ENCODE measurements at regions not wholly inside any gene's neighbourhood (a gene's known extent, or its start where the extent isn't known, plus 50 kb on each side); places are given as distances from the start of the nearest gene placed in this dataset.

- Histone ChIP-seq H3K9ac (ENCODE audit: low read length) (no peak overlapping the region), H3K9me3 (ENCODE audit: low read length) (no peaks in the 10 kb centered on the region), H3K27ac (ENCODE audit: low read depth, low read length) (no peak overlapping the region), H3K36me3 (ENCODE audit: insufficient read depth, low read length) (peaks cover 65% of the 10 kb centered on the region), H3K27me3 (ENCODE audit: control insufficient read depth in 1 of 2, insufficient read depth in 2 of 2, low read length in 2 of 2) (no peaks in the 10 kb centered on the region), H3K4me1 (ENCODE audit: insufficient read depth, low read length) (peaks cover 8% of the 10 kb centered on the region), H3K4me3 (ENCODE audit: low read depth in 1 of 2, low read length in 2 of 2) (no peak overlapping the region)
Measured at GRCh38 chr15:62834686-62835329, 207.7 kb upstream of the TPM1 start.

- Histone ChIP-seq H3K4me3 (ENCODE audit: low read depth in 1 of 2, low read length in 2 of 2) (no peak overlapping the region), H3K9me3 (ENCODE audit: low read length) (no peaks in the 10 kb centered on the region), H3K9ac (ENCODE audit: low read length) (no peak overlapping the region), H3K27me3 (ENCODE audit: control insufficient read depth in 1 of 2, insufficient read depth in 2 of 2, low read length in 2 of 2) (no peaks in the 10 kb centered on the region), H3K4me1 (ENCODE audit: insufficient read depth, low read length) (peaks cover 8% of the 10 kb centered on the region), H3K27ac (ENCODE audit: low read depth, low read length) (no peak overlapping the region), H3K36me3 (ENCODE audit: insufficient read depth, low read length) (peaks cover 64% of the 10 kb centered on the region)
Measured at GRCh38 chr15:62835351-62835750, 207.2 kb upstream of the TPM1 start.

GRCh38 chr15:62835762-62836161, 206.8 kb upstream of the TPM1 start:
- H3K27me3 ChIP-seq (ENCODE audit: control insufficient read depth in 1 of 2, insufficient read depth in 2 of 2, low read length in 2 of 2), result no peaks in the 10 kb centered on the region
- no peak overlapping the region for H3K9ac ChIP-seq (ENCODE audit: low read length)
- H3K27ac ChIP-seq (ENCODE audit: low read depth, low read length), result no peak overlapping the region
- peaks cover 8% of the 10 kb centered on the region for H3K4me1 ChIP-seq (ENCODE audit: insufficient read depth, low read length)
- H3K4me3 ChIP-seq (ENCODE audit: low read depth in 1 of 2, low read length in 2 of 2), result no peak overlapping the region
- H3K9me3 ChIP-seq (ENCODE audit: low read length), result no peaks in the 10 kb centered on the region
- H3K36me3 ChIP-seq (ENCODE audit: insufficient read depth, low read length), result peaks cover 60% of the 10 kb centered on the region

- no peak overlapping the region for H3K9ac ChIP-seq (ENCODE audit: low read length)
- H3K27me3 ChIP-seq (ENCODE audit: control insufficient read depth in 1 of 2, insufficient read depth in 2 of 2, low read length in 2 of 2), result no peaks in the 10 kb centered on the region
- H3K4me3 ChIP-seq (ENCODE audit: low read depth in 1 of 2, low read length in 2 of 2), result no peak overlapping the region
- peaks cover 22% of the 10 kb centered on the region for H3K4me1 ChIP-seq (ENCODE audit: insufficient read depth, low read length)
- H3K36me3 ChIP-seq (ENCODE audit: insufficient read depth, low read length), result peaks cover 60% of the 10 kb centered on the region
- H3K9me3 ChIP-seq (ENCODE audit: low read length), result no peaks in the 10 kb centered on the region
- no peak overlapping the region for H3K27ac ChIP-seq (ENCODE audit: low read depth, low read length)
Measured at GRCh38 chr15:62840526-62841268, 201.8 kb upstream of the TPM1 start.

- H3K27me3 ChIP-seq (ENCODE audit: control insufficient read depth in 1 of 2, insufficient read depth in 2 of 2, low read length in 2 of 2), result no peaks in the 10 kb centered on the region
- no peaks in the 10 kb centered on the region for H3K9me3 ChIP-seq (ENCODE audit: low read length)
- H3K4me3 ChIP-seq (ENCODE audit: low read depth in 1 of 2, low read length in 2 of 2), result no peak overlapping the region
- peaks cover 60% of the 10 kb centered on the region for H3K36me3 ChIP-seq (ENCODE audit: insufficient read depth, low read length)
- H3K27ac ChIP-seq (ENCODE audit: low read depth, low read length), result peak overlapping the region; percentile 8
- no peak overlapping the region for H3K9ac ChIP-seq (ENCODE audit: low read length)
- H3K4me1 ChIP-seq (ENCODE audit: insufficient read depth, low read length), result peaks cover 22% of the 10 kb centered on the region
Measured at GRCh38 chr15:62841269-62841628, 201.3 kb upstream of the TPM1 start.

- Histone ChIP-seq H3K9me3 (ENCODE audit: low read length) (no peaks in the 10 kb centered on the region), H3K27ac (ENCODE audit: low read depth, low read length) (peak overlapping the region; percentile 31), H3K27me3 (ENCODE audit: control insufficient read depth in 1 of 2, insufficient read depth in 2 of 2, low read length in 2 of 2) (no peaks in the 10 kb centered on the region), H3K9ac (ENCODE audit: low read length) (no peak overlapping the region), H3K4me1 (ENCODE audit: insufficient read depth, low read length) (peaks cover 22% of the 10 kb centered on the region), H3K4me3 (ENCODE audit: low read depth in 1 of 2, low read length in 2 of 2) (no peak overlapping the region), H3K36me3 (ENCODE audit: insufficient read depth, low read length) (peaks cover 58% of the 10 kb centered on the region)
Measured at GRCh38 chr15:62841891-62842559, 200.5 kb upstream of the TPM1 start.

- Histone ChIP-seq H3K27ac (ENCODE audit: low read depth, low read length) (no peak overlapping the region), H3K4me3 (ENCODE audit: low read depth in 1 of 2, low read length in 2 of 2) (no peak overlapping the region), H3K4me1 (ENCODE audit: insufficient read depth, low read length) (peaks cover 32% of the 10 kb centered on the region), H3K36me3 (ENCODE audit: insufficient read depth, low read length) (peaks cover 54% of the 10 kb centered on the region), H3K27me3 (ENCODE audit: control insufficient read depth in 1 of 2, insufficient read depth in 2 of 2, low read length in 2 of 2) (no peaks in the 10 kb centered on the region), H3K9ac (ENCODE audit: low read length) (no peak overlapping the region), H3K9me3 (ENCODE audit: low read length) (no peaks in the 10 kb centered on the region)
Measured at GRCh38 chr15:62843311-62843710, 199.2 kb upstream of the TPM1 start.

GRCh38 chr15:62844564-62845240, 197.8 kb upstream of the TPM1 start:
- Histone ChIP-seq H3K9me3 (ENCODE audit: low read length) (no peaks in the 10 kb centered on the region), H3K4me1 (ENCODE audit: insufficient read depth, low read length) (peaks cover 38% of the 10 kb centered on the region), H3K27ac (ENCODE audit: low read depth, low read length) (no peak overlapping the region), H3K9ac (ENCODE audit: low read length) (no peak overlapping the region), H3K27me3 (ENCODE audit: control insufficient read depth in 1 of 2, insufficient read depth in 2 of 2, low read length in 2 of 2) (no peaks in the 10 kb centered on the region), H3K36me3 (ENCODE audit: insufficient read depth, low read length) (peaks cover 46% of the 10 kb centered on the region), H3K4me3 (ENCODE audit: low read depth in 1 of 2, low read length in 2 of 2) (no peak overlapping the region)

- Histone ChIP-seq H3K4me3 (ENCODE audit: low read depth in 1 of 2, low read length in 2 of 2) (no peak overlapping the region), H3K27me3 (ENCODE audit: control insufficient read depth in 1 of 2, insufficient read depth in 2 of 2, low read length in 2 of 2) (no peaks in the 10 kb centered on the region), H3K9ac (ENCODE audit: low read length) (no peak overlapping the region), H3K27ac (ENCODE audit: low read depth, low read length) (no peak overlapping the region), H3K36me3 (ENCODE audit: insufficient read depth, low read length) (peaks cover 40% of the 10 kb centered on the region), H3K4me1 (ENCODE audit: insufficient read depth, low read length) (peaks cover 43% of the 10 kb centered on the region), H3K9me3 (ENCODE audit: low read length) (no peaks in the 10 kb centered on the region)
Measured at GRCh38 chr15:62845241-62846126, 197.1 kb upstream of the TPM1 start.

GRCh38 chr15:62846131-62846804, 196.3 kb upstream of the TPM1 start:
- no peak overlapping the region for H3K9ac ChIP-seq (ENCODE audit: low read length)
- H3K9me3 ChIP-seq (ENCODE audit: low read length), result no peaks in the 10 kb centered on the region
- no peak overlapping the region for H3K4me3 ChIP-seq (ENCODE audit: low read depth in 1 of 2, low read length in 2 of 2)
- peaks cover 35% of the 10 kb centered on the region for H3K36me3 ChIP-seq (ENCODE audit: insufficient read depth, low read length)
- H3K27me3 ChIP-seq (ENCODE audit: control insufficient read depth in 1 of 2, insufficient read depth in 2 of 2, low read length in 2 of 2), result no peaks in the 10 kb centered on the region
- no peak overlapping the region for H3K27ac ChIP-seq (ENCODE audit: low read depth, low read length)
- peaks cover 45% of the 10 kb centered on the region for H3K4me1 ChIP-seq (ENCODE audit: insufficient read depth, low read length)
